SKM-1 treated with dmso at 0.1 percent for 144 hours (cell line): ENCODE measurements at regions not wholly inside any gene's neighbourhood (a gene's known extent, or its start where the extent isn't known, plus 50 kb on each side); places are given as distances from the start of the nearest gene placed in this dataset.
"Not testable (repeated sequence)": the region's sequence is repeated elsewhere in the genome, so short reads cannot be mapped to it uniquely, and the experiment has no call there.

Experiments used
- DNase-seq: peaks from one replicate; lab custom pipeline; 2025; ENCODE audit not compliant: unreplicated experiment; lab: John Stamatoyannopoulos, UW

GRCh38 chr2:65918760-65919187 is 486.4 kb upstream of the SPRED2 start:
- no peak for DNase-seq

- no peak for DNase-seq
Observed at GRCh38 chr2:65917986-65918385, 485.6 kb upstream of the SPRED2 start.

GRCh38 chr2:65916785-65917295 is 484.4 kb upstream of the SPRED2 start:
- no peak for DNase-seq

GRCh38 chr2:65916177-65916576 is 483.8 kb upstream of the SPRED2 start:
- no peak for DNase-seq

GRCh38 chr2:65915273-65915672 is 482.9 kb upstream of the SPRED2 start:
- no peak for DNase-seq

GRCh38 chr2:65914244-65914786 is 481.9 kb upstream of the SPRED2 start:
- no peak for DNase-seq

- no peak for DNase-seq
Observed at GRCh38 chr2:65913813-65914212, 481.4 kb upstream of the SPRED2 start.

- DNase-seq: peak; percentile 65
Observed at GRCh38 chr2:65901756-65902155, 469.4 kb upstream of the SPRED2 start.

- DNase-seq: no peak
Observed at GRCh38 chr2:65896446-65896845, 464.0 kb upstream of the SPRED2 start.

GRCh38 chr2:65890131-65890530 is 457.7 kb upstream of the SPRED2 start:
- DNase-seq: not testable (repeated sequence)

- DNase-seq: no peak
Observed at GRCh38 chr2:65885266-65885665, 452.9 kb upstream of the SPRED2 start.

- DNase-seq: no peak
Observed at GRCh38 chr2:65881592-65881991, 449.2 kb upstream of the SPRED2 start.

GRCh38 chr2:65880436-65880835 is 448.0 kb upstream of the SPRED2 start:
- no peak for DNase-seq

GRCh38 chr2:65878011-65878340 is 445.6 kb upstream of the SPRED2 start:
- no peak for DNase-seq

- no peak for DNase-seq
Observed at GRCh38 chr2:65877331-65878010, 445.1 kb upstream of the SPRED2 start.

- DNase-seq: no peak
Observed at GRCh38 chr2:65876114-65876513, 443.7 kb upstream of the SPRED2 start.

GRCh38 chr2:65870826-65871225 is 438.4 kb upstream of the SPRED2 start:
- no peak for DNase-seq

- DNase-seq: no peak
Observed at GRCh38 chr2:65869296-65869695, 436.9 kb upstream of the SPRED2 start.

GRCh38 chr2:65868177-65868576 is 435.8 kb upstream of the SPRED2 start:
- no peak for DNase-seq

GRCh38 chr2:65867446-65867845 is 435.0 kb upstream of the SPRED2 start:
- DNase-seq: no peak

- no peak for DNase-seq
Observed at GRCh38 chr2:65866148-65866547, 433.7 kb upstream of the SPRED2 start.

GRCh38 chr2:65864619-65865018 is 432.2 kb upstream of the SPRED2 start:
- no peak for DNase-seq

- DNase-seq: no peak
Observed at GRCh38 chr2:65863713-65864112, 431.3 kb upstream of the SPRED2 start.
